KOPT-K1 (cell line): ENCODE measurements at regions not wholly inside any gene's neighbourhood (a gene's known extent, or its start where the extent isn't known, plus 50 kb on each side); places are given as distances from the start of the nearest gene placed in this dataset.

Source experiments
- H3K27ac ChIP-seq: fragments of 200-600 bp; sonication (generic); 2 replicates; pipeline ENCODE4 v1.5.1; 2016; ENCODE audit warnings: antibody characterized with exemption, mild to moderate bottlenecking, low read depth, low read length; ENCODE audit not compliant: poor library complexity, severe bottlenecking
- H3K36me3 ChIP-seq: fragments of 200-600 bp; sonication (generic); 2 replicates; pipeline ENCODE4 v1.5.1; 2017; ENCODE audit warnings: antibody characterized with exemption, mild to moderate bottlenecking, low read length, moderate library complexity; ENCODE audit not compliant: insufficient read depth
- H3K9me3 ChIP-seq: fragments of 200-600 bp; sonication (generic); 2 replicates; pipeline ENCODE4 v1.5.1; 2017; ENCODE audit warnings: antibody characterized with exemption, low read length, mild to moderate bottlenecking; ENCODE audit not compliant: insufficient read depth, poor library complexity, severe bottlenecking

- Histone ChIP-seq H3K27ac (no peak overlapping the region), H3K9me3 (no peaks in the 10 kb centered on the region), H3K36me3 (no peaks in the 10 kb centered on the region)
These were observed 304.1 kb upstream of the ZNF32 start for GRCh38 chr10:43952760-43953159.

GRCh38 chr10:43949351-43949750, 300.7 kb upstream of the ZNF32 start:
- H3K36me3 ChIP-seq: no peaks in the 10 kb centered on the region
- no peak overlapping the region for H3K27ac ChIP-seq
- H3K9me3 ChIP-seq: no peaks in the 10 kb centered on the region

DNA sequence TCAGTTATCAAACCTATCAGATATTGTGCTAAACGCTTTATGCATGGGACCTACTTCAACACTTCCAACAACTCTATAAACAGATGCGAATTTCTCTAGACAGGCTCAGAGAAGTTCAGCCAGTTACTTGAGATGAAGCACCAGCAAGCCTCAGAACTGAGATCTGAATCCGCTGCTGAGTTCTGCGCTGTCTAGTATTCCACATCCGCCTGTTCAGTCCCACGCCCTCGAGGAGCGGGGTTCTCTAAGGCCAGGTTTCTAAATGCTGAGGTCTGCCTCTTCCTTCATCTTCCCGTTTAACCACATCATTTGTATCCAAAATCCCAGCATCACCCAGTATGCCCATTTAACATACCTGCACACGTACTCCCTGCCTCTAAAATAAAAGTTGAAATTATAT, 297.8 kb upstream of the ZNF32 start:
- Histone ChIP-seq H3K27ac (no peak overlapping the region), H3K36me3 (no peaks in the 10 kb centered on the region), H3K9me3 (no peaks in the 10 kb centered on the region)

DNA sequence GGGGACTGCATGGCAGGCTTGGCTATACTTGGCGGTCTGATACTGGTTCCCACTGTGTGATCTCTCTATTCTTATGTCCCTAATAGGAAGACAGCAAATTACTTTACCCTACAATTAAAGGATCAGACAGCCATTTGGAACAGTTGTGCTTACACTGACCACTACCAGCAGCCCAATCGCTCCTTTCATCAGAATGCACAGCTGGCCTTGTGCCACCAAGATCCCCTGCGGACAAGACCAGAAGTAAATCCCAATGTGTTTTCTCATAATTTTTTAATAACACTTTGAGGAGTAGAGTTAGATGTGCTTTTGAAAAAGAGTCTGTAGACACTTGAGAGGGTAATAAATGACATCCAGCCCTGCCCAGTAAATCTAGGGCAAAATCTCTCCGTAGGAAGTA, 297.2 kb upstream of the ZNF32 start:
- H3K36me3 ChIP-seq: no peaks in the 10 kb centered on the region
- no peaks in the 10 kb centered on the region for H3K9me3 ChIP-seq
- no peak overlapping the region for H3K27ac ChIP-seq

GRCh38 chr10:43945094-43945730, 296.5 kb upstream of the ZNF32 start:
- H3K27ac ChIP-seq: no peak overlapping the region
- no peaks in the 10 kb centered on the region for H3K36me3 ChIP-seq
- no peaks in the 10 kb centered on the region for H3K9me3 ChIP-seq

DNA sequence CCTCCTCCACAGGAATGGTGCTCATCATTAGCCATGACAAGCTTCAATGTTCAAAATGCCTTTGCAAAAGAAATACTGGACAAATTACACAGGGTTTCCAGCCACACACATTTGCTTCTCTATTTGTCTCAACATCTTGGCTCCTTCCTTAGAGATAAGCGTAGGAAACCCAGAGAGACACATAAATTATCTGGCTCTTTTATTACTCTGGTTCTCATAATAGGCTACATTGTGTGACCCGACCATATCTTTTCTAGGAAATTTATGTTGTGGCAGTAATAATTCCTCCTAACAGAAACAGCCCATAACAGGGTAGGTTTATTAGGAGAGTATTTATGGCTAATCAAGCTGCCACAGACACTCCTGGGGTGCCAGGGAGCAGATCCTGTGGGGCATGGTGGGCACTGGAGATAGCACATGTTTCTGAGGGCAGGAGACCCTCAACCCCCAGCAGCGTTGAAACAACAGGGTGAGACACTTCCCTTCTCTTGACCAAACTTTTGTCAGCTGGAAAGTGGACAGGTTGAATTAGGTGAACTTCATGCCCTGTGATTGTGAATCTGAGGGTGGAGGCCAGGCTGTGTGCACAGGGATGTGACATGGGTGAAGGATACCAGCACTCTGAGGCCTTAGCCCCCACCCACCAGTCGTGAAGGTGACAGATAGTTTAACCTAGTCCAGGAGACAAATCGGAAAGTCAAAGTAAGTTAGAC, 295.9 kb upstream of the ZNF32 start:
- Histone ChIP-seq H3K27ac (peak overlapping the region; percentile 67), H3K36me3 (no peaks in the 10 kb centered on the region), H3K9me3 (no peaks in the 10 kb centered on the region)

- Histone ChIP-seq H3K36me3 (no peaks in the 10 kb centered on the region), H3K9me3 (no peaks in the 10 kb centered on the region), H3K27ac (peak overlapping the region; percentile 67)
These were observed 295.2 kb upstream of the ZNF32 start for GRCh38 chr10:43943818-43944360.

DNA sequence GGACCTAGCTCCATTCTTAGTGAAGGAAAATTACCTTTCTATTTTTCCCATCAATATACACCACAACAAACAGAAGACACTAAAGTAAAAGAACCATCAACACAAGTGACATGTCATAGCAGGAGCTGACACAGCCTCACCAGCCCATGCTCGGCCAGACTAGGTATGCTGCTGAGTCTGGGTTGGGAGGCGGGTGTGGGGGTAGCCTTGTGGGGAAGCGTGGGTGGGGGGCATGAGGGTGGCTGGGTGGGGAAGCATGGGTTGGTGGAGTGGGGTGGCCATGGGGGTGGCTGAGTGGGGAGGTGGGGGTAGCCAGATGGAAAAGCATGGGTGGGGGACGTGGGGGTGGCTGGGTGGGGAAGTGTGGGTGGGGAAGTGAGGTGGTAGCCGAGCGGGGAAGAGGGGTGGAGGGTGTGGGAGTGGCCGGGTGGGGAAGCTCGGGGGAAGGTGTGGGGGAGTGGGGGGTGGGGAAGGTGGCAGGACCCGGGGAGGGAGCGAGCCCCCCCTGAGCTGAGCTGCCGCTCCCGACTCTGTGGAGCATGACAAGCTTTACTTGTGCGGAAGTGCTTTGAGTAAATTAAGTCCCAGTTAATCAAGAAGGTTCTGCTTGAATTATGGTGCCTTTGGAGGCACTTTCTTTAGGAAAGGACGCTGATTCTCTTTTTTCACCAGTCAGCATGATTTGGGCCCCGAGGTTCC, 294.6 kb upstream of the ZNF32 start:
- Histone ChIP-seq H3K27ac (peak overlapping the region; percentile 67), H3K36me3 (no peaks in the 10 kb centered on the region)

GRCh38 chr10:43942096-43942850, 293.6 kb upstream of the ZNF32 start:
- H3K36me3 ChIP-seq: no peaks in the 10 kb centered on the region
- H3K9me3 ChIP-seq: no peaks in the 10 kb centered on the region
- H3K27ac ChIP-seq: peak overlapping the region; percentile 56

More for the DNA sequence above, 294.6 kb upstream of the ZNF32 start:
- no peaks in the 10 kb centered on the region for H3K9me3 ChIP-seq

DNA sequence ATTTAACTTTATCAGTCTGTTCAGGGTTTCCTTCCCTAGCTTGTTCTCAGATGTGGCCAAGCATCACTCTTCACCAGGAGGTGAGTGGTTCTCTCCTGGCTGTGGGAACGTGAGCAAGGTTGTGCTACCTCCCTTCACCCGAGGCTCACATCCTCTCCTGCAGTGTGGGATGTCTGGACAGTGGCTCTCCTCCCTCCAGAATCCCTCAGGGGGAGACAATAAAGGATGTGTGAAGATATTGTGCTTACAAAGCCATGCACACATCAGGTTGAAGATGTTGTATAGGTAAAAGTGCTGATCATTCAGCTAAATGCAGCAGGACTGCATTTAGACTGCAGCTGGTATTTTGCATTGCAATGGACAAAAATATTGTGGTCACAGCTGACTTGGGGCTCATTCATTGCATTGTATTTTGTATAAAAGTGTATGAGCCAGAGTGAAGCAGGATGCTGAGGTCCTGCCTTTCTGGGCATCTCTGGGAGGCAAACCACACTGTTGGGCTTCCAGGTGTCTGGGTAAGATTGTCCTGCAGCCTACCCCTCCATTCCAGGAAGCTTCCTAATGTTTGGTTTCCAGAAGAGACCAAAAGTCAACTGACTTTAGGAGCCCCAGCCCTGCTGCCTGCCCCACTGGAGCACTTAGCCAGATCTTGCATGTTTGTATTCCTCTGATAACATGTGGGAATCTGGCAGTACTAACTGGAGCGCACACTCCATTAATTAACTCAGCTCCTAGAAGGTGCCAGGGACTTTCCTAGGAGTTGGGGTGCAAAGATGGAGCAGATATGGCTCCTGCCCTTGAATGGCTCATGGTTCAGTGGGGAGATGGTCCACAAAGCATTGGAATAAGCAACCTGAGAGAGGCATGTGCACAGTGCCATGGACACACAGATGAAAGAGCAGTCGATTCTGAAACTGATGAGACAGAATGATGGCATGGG, 292.5 kb upstream of the ZNF32 start:
- Histone ChIP-seq H3K9me3 (no peaks in the 10 kb centered on the region), H3K27ac (peak overlapping the region; percentile 56)

DNA sequence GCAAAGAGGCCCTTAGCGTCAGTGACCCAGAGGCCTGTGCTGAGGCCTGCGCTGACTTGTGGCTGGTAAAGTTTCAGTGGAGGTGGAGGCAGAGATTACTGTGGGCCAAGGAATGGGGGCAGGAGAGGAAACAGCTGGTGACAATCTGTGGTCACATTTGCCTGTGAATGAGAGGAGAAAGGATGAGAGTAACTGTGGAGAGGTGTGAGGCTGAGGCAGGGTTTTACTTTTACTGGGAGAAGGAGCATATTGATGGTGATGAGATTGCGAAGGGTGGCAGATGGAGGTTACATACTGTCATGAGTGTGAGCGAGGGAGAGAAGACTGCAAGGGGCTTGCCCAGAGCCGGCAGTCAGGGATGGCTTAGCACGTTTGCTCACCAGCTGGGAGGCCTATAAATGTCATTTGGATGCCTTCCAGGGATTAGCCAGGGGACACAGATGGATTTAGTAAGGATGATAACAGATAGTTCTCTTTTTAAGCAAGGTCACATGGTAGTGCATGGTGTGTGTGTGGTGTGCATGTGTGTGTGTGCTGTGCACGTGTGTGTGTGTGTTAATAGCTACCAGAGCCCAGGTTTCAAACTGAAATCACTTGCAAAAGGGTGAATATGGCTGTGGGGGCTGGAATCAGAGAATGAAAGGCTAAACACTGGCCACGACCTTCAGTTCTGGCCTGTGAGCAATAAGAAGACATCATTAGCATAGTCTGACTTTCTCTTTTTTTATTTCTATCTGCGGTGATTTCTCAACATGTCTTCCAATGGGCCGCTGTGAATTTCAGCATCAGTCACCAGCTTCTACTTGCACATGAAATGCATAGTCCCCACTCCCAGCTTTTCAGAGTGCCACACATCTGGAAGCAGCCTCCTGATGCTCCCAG, 291.5 kb upstream of the ZNF32 start:
- Histone ChIP-seq H3K9me3 (peaks cover 3% of the 10 kb centered on the region), H3K27ac (peak overlapping the region; percentile 56), H3K36me3 (no peaks in the 10 kb centered on the region)

More for the DNA sequence above, 292.5 kb upstream of the ZNF32 start:
- H3K36me3 ChIP-seq: no peaks in the 10 kb centered on the region

DNA sequence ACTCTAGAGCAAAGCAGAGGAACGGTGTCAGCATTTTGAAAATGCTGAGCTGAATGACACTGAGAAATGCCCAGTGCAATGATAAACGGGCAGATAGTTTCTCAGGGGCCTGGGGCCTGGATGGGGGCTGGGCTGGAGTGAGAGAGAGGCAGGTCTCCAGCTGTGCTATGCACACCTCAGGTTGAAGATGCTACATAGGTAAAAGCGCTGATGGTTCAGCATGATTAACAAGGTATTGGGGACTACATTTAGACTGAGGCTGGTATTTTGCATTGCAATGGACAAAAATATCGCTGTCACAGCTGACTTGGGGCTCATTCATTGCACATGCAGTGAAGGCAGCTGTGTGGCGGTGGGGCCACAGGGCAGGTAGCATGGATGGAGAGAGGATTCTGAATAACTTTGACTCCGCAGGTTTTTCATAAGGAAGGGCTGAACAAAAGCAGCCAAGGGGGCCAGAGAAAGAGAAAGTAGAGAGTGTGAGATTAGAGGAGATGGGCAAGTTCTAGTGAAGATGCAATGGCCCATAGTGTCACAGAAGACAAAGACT, 290.8 kb upstream of the ZNF32 start:
- Histone ChIP-seq H3K27ac (peak overlapping the region; percentile 56), H3K9me3 (peaks cover 7% of the 10 kb centered on the region), H3K36me3 (no peaks in the 10 kb centered on the region)

GRCh38 chr10:43938810-43939209, 290.1 kb upstream of the ZNF32 start:
- H3K36me3 ChIP-seq: no peaks in the 10 kb centered on the region
- H3K27ac ChIP-seq: no peak overlapping the region
- peaks cover 8% of the 10 kb centered on the region for H3K9me3 ChIP-seq
